GM18517 (cell line): ENCODE measurements at regions not wholly inside any gene's neighbourhood (a gene's known extent, or its start where the extent isn't known, plus 50 kb on each side); places are given as distances from the start of the nearest gene placed in this dataset.

ENCODE experiments used
- ATAC-seq: cut with Tn5 transposase; IDR thresholded peaks from one replicate; pipeline ENCODE4 v1.9.1; 2021; ENCODE audit warnings: mild to moderate bottlenecking, moderate library complexity; ENCODE audit not compliant: unreplicated experiment

GRCh38 chr4:20506827-20507226 is 193.4 kb upstream of the PACRGL start:
- ATAC-seq = no peak

- ATAC-seq = no peak
Observed at GRCh38 chr4:20509315-20509714, 190.9 kb upstream of the PACRGL start.

GRCh38 chr4:20512033-20512792 is 188.0 kb upstream of the PACRGL start:
- ATAC-seq = no peak

GRCh38 chr4:20512985-20513384 is 187.3 kb upstream of the PACRGL start:
- ATAC-seq = no peak

- ATAC-seq = no peak
Observed at GRCh38 chr4:20520901-20521300, 179.4 kb upstream of the PACRGL start.

GRCh38 chr4:20528508-20528907 is 171.8 kb upstream of the PACRGL start:
- no peak for ATAC-seq

GRCh38 chr4:20529691-20530090 is 170.6 kb upstream of the PACRGL start:
- no peak for ATAC-seq

- no peak for ATAC-seq
Observed at GRCh38 chr4:20532116-20532790, 168.0 kb upstream of the PACRGL start.

- ATAC-seq = no peak
Observed at GRCh38 chr4:20532871-20533870, 167.1 kb upstream of the PACRGL start.

GRCh38 chr4:20538905-20539304 is 161.4 kb upstream of the PACRGL start:
- ATAC-seq = no peak

GRCh38 chr4:20543131-20543530 is 157.1 kb upstream of the PACRGL start:
- no peak for ATAC-seq

- no peak for ATAC-seq
Observed at GRCh38 chr4:20544645-20545044, 155.6 kb upstream of the PACRGL start.

- no peak for ATAC-seq
Observed at GRCh38 chr4:20552004-20552403, 148.3 kb upstream of the PACRGL start.

- no peak for ATAC-seq
Observed at GRCh38 chr4:20554134-20554533, 146.1 kb upstream of the PACRGL start.

GRCh38 chr4:20565075-20565721 is 135.1 kb upstream of the PACRGL start:
- ATAC-seq = no peak

- no peak for ATAC-seq
Observed at GRCh38 chr4:20570981-20571715, 129.1 kb upstream of the PACRGL start.

GRCh38 chr4:20572976-20573375 is 127.3 kb upstream of the PACRGL start:
- ATAC-seq = no peak

GRCh38 chr4:20574986-20575385 is 125.3 kb upstream of the PACRGL start:
- ATAC-seq = no peak

GRCh38 chr4:20575486-20575885 is 124.8 kb upstream of the PACRGL start:
- ATAC-seq = no peak

GRCh38 chr4:20576861-20577260 is 123.4 kb upstream of the PACRGL start:
- no peak for ATAC-seq
